Hepatocyte (in vitro differentiated cells): ENCODE measurements at regions not wholly inside any gene's neighbourhood (a gene's known extent, or its start where the extent isn't known, plus 50 kb on each side); places are given as distances from the start of the nearest gene placed in this dataset.

ENCODE experiments used
- CTCF ChIP-seq: fragments of 200-600 bp; sonication (generic); IDR thresholded peaks from 2 replicates; pipeline ENCODE4 v1.5.1; 2016; ENCODE audit warnings: antibody characterized with exemption, mild to moderate bottlenecking; ENCODE audit not compliant: poor library complexity
- EZH2 ChIP-seq: fragments of 200-600 bp; sonication (generic); IDR thresholded peaks from 2 replicates; pipeline ENCODE4 v1.6.1; 2016; ENCODE audit warnings: antibody characterized with exemption, mild to moderate bottlenecking, borderline replicate concordance

- TF ChIP-seq CTCF (no peak), EZH2 (no peak)
Observed at GRCh38 chr11:110860461-110860860, 148.2 kb upstream of the ARHGAP20 start.
